ENCODE measurements at regions not wholly inside any gene's neighbourhood (a gene's known extent, or its start where the extent isn't known, plus 50 kb on each side); places are given as distances from the start of the nearest gene placed in this dataset.

- TF ChIP-seq E2F4 (CRISPR knock-in tag; IDR thresholded peaks at IDR 0.05; ENCODE audit: borderline replicate concordance, low read depth) (no peak), CDX4 (CRISPR knock-in tag; IDR thresholded peaks at IDR 0.05; ENCODE audit: borderline replicate concordance) (no peak), ELF4 (CRISPR knock-in tag; IDR thresholded peaks at IDR 0.05; ENCODE audit: low read depth) (no peak), CTCF (IDR thresholded peaks at IDR 0.05) (no peak), TEAD1 (CRISPR knock-in tag; IDR thresholded peaks at IDR 0.05) (no peak), ATF2 (CRISPR knock-in tag; IDR thresholded peaks at IDR 0.05; ENCODE audit: borderline replicate concordance, low read depth) (no peak), USF1 (CRISPR knock-in tag; IDR thresholded peaks at IDR 0.05) (no peak), EMX1 (CRISPR knock-in tag; IDR thresholded peaks at IDR 0.05) (no peak), CREB1 (CRISPR knock-in tag; IDR thresholded peaks at IDR 0.05) (no peak), ZNF416 (CRISPR knock-in tag; IDR thresholded peaks at IDR 0.05) (no peak)
- POLR2A ChIA-PET, result no interaction called here
- Mint-ChIP-seq H3K36me3 (peaks cover 24% of the 10 kb centered on the region), H3K27ac (no peak overlapping the region), H3K9me3 (peaks cover 35% of the 10 kb centered on the region), H3K4me1 (peaks cover 14% of the 10 kb centered on the region), H3K4me3 (no peak overlapping the region), H3K27me3 (ENCODE audit: low read depth) (no peaks in the 10 kb centered on the region; the same call in 1 of the 2 replicates)
- CTCF ChIA-PET, result interaction anchor here (0.6 to 1.3 kb wide), 6 partner anchors 13 to 311 kb away, joined by 3 to 4 read pairs (median 3); no protein-coding TSS in a partner anchor
- ATAC-seq (no peak), DNase-seq (ENCODE audit: low spot score) (no peak)
Measured at GRCh38 chr4:128380306-128380705, 92.7 kb upstream of the PGRMC2 start.

GRCh38 chr4:128379860-128380259, 92.2 kb upstream of the PGRMC2 start:
- peak; percentile 56 for DNase-seq (ENCODE audit: low spot score)
- Mint-ChIP-seq H3K27ac (no peak overlapping the region), H3K4me1 (peaks cover 10% of the 10 kb centered on the region), H3K4me3 (no peak overlapping the region), H3K27me3 (ENCODE audit: low read depth) (no peaks in the 10 kb centered on the region; the same call in 1 of the 2 replicates), H3K9me3 (peaks cover 38% of the 10 kb centered on the region), H3K36me3 (peaks cover 24% of the 10 kb centered on the region)
- CTCF ChIA-PET, result interaction anchor here (0.6 to 1.3 kb wide), 6 partner anchors 13 to 311 kb away, joined by 3 to 4 read pairs (median 3); no protein-coding TSS in a partner anchor
- no peak for TF ChIP-seq SOX15 (CRISPR knock-in tag; IDR thresholded peaks at IDR 0.05)
- TF ChIP-seq ETV6 (CRISPR knock-in tag; IDR thresholded peaks at IDR 0.05), result peak; percentile 32; the same call in 1 of the 2 replicates
- no peak for TF ChIP-seq ATF2 (CRISPR knock-in tag; IDR thresholded peaks at IDR 0.05; ENCODE audit: borderline replicate concordance, low read depth)
- peak; percentile 31; the same call in 1 of the 2 replicates for TF ChIP-seq CTCF (IDR thresholded peaks at IDR 0.05)
- no peak for TF ChIP-seq EMX1 (CRISPR knock-in tag; IDR thresholded peaks at IDR 0.05)
- 0 out of 2 replicates have a peak, but pooled peaks have one; percentile 7 for TF ChIP-seq ZNF121 (CRISPR knock-in tag; IDR thresholded peaks at IDR 0.05)
- no peak for TF ChIP-seq NFATC4 (CRISPR knock-in tag; IDR thresholded peaks at IDR 0.05)
- peak; percentile 95 for ATAC-seq
- POLR2A ChIA-PET, result no interaction called here
